ENCODE measurements at regions not wholly inside any gene's neighbourhood (a gene's known extent, or its start where the extent isn't known, plus 50 kb on each side); places are given as distances from the start of the nearest gene placed in this dataset.
"Not testable (repeated sequence)": the region's sequence is repeated elsewhere in the genome, so short reads cannot be mapped to it uniquely, and the experiment has no call there.

- peak; percentile 88 for DNase-seq
Measured at GRCh38 chr14:105944632-105945610, 418.5 kb downstream of the TMEM121 start.

DNA sequence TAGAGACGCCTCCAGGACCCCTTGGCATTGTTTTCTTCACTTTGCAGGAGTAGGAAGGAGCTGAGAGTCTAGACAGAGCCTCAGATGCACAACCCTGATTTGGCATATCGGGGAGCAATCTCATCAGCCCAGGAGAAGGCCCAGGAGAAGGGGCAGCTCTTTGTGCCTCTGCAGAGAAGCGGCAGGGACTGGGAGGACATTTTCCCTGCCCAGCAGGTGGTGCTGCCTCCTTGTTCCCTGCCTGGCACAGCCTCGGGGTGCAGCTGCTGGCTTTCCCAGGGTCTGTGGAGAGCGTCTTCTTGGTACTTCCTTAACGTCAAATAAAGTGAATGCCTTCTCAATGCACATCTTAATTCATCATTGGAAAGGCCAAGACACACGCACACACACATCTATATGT lies 419.5 kb downstream of the TMEM121 start:
- DNase-seq: peak; percentile 40

- DNase-seq: no peak
Measured at GRCh38 chr14:105947599-105947998, 421.2 kb downstream of the TMEM121 start.

DNA sequence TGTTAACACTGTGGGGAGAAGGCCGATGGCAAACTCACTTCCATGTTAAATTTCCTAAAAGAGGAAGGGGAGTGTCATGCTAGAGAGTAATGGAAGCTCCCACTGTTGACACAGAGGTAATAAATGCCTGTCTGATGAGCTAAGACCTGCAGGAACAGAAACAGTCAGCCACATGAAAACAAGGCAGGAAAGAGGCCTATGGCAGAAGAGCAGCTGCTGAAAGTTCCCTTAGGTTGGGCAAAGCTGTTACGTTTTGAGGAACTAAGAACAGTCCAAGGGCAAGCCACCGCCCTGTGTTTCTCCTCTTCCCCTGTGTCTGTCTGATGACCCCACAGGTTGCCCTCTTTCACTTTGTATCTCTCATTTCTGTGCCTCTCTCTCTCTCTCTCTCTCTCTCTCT lies 422.6 kb downstream of the TMEM121 start:
- DNase-seq: not testable (repeated sequence)

- not testable (repeated sequence) for DNase-seq
Measured at GRCh38 chr14:105950364-105950892, 424.0 kb downstream of the TMEM121 start.

GRCh38 chr14:105951399-105951798 lies 425.0 kb downstream of the TMEM121 start:
- no peak for DNase-seq

GRCh38 chr14:105952222-105952621 lies 425.8 kb downstream of the TMEM121 start:
- DNase-seq: no peak

DNA sequence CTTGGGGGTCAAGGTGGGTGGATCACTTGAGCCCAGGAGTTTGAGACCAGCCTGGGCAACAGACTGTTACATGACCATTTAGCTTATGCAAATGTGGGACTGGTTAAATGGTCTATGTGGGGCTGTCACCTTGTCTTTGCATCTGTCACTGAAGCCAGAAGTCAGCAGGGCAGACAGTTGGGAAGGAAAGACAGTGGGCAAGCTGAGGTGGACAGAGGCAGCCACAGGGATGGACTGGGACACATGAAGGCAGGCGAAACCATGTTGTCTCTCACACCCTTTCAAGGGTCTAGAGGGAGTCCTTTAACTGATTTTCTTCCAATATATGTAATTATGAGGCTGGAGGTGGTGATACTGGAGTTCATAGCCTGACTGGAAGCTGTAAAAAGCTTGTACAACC lies 426.4 kb downstream of the TMEM121 start:
- DNase-seq: no peak

DNA sequence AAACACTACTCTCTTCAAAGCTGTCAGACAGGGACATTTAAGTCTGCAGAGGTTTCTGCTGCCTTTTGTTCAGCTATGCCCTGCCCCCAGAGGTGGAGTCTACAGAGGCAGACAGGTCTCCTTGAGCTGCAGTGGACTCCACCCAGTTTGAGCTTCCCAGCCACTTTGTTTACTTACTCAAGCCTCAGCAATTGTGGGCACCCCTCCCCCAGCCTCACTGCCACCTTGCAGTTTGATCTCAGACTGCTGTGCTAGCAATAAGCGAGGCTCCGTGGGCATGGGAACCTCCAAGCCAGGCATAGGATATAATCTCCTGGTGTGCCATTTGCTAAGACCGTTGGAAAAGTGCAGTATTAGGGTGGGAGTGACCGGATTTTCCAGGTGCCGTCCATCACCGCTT lies 435.2 kb downstream of the TMEM121 start:
- DNase-seq: not testable (repeated sequence)

- no peak for DNase-seq
Measured at GRCh38 chr14:105962532-105962931, 436.1 kb downstream of the TMEM121 start.

DNA sequence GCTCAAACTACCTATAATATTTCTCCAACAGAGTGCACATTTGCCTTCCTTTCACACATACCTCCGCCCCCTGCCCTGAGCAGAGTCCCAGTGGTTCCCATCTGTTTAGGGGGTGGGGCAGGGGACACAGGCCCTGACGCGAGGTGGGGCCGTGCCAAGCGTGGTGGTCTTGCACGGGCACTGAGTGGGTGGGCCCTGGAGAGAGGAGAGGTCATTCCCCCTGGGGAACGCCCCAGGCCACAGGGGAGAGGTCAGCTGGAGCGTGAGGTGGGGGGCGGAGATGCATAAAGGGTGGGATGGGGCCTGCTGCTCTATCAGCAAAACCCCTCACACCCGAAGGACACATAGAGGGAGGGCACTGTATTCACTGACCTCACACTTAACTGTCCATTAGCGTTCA lies 441.9 kb downstream of the TMEM121 start:
- no peak for DNase-seq

GRCh38 chr14:105969026-105969425 lies 442.6 kb downstream of the TMEM121 start:
- DNase-seq: not testable (repeated sequence)

DNA sequence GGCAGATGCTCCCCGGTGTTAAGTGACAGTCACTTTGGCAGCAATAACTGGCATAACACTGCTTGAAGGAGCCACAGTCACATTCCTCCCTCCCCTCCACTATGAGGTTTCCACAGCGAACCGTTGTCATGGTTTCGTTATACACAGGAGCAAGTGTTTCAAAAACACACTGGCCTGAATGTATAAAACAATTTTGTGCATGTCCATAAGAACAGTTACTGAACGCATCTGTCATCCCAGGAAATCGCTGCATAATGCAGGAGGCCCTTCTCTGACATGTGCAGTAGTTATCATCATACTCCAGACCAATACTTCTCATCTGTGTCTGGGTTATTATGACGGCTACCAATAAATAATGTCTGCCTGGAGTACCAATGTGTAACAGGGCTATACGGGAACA lies 444.4 kb downstream of the TMEM121 start:
- DNase-seq: not testable (repeated sequence)

GRCh38 chr14:105971593-105972500 lies 445.5 kb downstream of the TMEM121 start:
- no peak for DNase-seq

DNA sequence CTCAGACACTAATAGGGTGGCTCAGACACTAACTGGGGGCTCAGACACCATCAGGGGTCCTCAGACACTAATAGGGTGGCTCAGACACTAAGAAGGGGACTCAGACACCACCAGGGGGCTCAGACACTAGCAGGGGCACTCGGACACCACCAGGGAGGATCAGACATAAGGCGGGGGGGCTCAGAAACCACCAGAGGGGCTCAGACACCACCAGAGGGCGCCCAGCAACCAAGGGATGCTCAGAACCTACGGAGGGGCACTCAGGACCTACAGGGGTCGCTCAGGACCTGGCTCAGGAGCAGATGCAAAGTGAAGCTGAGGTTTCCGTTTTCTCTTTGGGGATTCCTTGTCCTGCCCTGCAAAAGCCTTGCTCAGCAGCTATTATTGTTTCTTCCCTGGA lies 448.5 kb downstream of the TMEM121 start:
- DNase-seq: peak; percentile 62

- DNase-seq: no peak
Measured at GRCh38 chr14:105978618-105979295, 452.4 kb downstream of the TMEM121 start.

- DNase-seq: no peak
Measured at GRCh38 chr14:105979446-105979845, 453.1 kb downstream of the TMEM121 start.

DNA sequence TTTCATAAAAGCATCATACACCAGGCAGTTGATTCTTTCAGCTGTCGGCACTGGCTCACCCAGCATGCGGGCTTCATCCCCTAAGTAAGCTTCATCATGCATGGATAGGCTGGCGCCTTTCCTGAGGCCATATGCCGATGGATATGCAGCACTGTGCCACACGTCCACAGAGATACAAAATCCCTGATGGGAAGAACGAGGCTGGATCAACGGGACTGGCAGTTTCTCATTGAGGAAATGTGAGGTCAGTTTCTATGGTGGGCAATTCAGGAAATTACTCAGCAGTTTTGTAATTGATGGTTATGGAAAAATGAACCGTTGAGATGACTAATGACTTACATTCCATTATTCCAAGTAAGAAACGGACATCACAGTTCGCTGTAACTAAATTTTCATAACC lies 453.8 kb downstream of the TMEM121 start:
- DNase-seq: no peak

- DNase-seq: not testable (repeated sequence)
Measured at GRCh38 chr14:105981517-105982302, 455.3 kb downstream of the TMEM121 start.

DNA sequence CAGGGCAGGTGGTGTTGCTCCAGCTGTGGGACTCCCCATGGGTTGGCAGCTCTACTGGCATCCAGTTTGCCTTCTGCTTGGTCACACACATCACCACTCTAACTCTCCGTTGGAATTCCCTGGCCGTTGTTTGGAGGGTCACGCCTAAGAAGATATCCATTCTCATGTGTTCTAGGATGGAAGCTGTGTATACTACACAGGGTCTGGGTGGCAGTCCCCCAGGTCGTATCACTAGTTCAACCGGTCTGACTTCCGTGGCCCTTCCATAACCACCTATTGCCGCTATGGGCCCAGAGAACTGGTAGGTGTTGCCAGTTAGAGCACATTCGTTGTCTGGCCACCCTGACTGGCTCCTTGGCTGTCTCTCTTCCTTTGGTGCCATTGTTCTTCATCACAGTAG lies 456.3 kb downstream of the TMEM121 start:
- DNase-seq: no peak

GRCh38 chr14:105986894-105987284 lies 460.5 kb downstream of the TMEM121 start:
- DNase-seq: no peak

- no peak for DNase-seq
Measured at GRCh38 chr14:105987563-105987962, 461.2 kb downstream of the TMEM121 start.

Data from activated CD4-positive, alpha-beta T cell treated with anti-CD3 and anti-CD28 coated beads, Interleukin-2, Interleukin-6, amounts not matched to agents 100 ng/mL and 50 ng/mL, durations not matched to agents 16 hours and 8 hours (primary cell).